Erythroblast (primary cell): ENCODE measurements at regions not wholly inside any gene's neighbourhood (a gene's known extent, or its start where the extent isn't known, plus 50 kb on each side); places are given as distances from the start of the nearest gene placed in this dataset.

ENCODE experiments used
- GATA1 ChIP-seq: IDR thresholded peaks from 2 replicates; pipeline ENCODE4 v1.6.1; 2011; ENCODE audit warnings: low read depth, mild to moderate bottlenecking, control low read depth, low read length, moderate library complexity
- POLR2A ChIP-seq: IDR thresholded peaks from 2 replicates; pipeline ENCODE4 v1.6.1; 2011; ENCODE audit warnings: mild to moderate bottlenecking, low read length

GRCh38 chr5:116359592-116359991 lies 215.0 kb downstream of the SEMA6A start:
- TF ChIP-seq POLR2A (no peak), GATA1 (no peak)
